GM04504 (cell line): ENCODE measurements at regions not wholly inside any gene's neighbourhood (a gene's known extent, or its start where the extent isn't known, plus 50 kb on each side); places are given as distances from the start of the nearest gene placed in this dataset.

Experiments used
- DNase-seq: peaks from one replicate; pipeline ENCODE4 v3.0.0-alpha.2; 2012; ENCODE audit warnings: low read depth

GRCh38 chr21:41076064-41076463, 91.9 kb upstream of the BACE2 start:
- DNase-seq, result no peak

- DNase-seq, result no peak
These were observed 88.8 kb upstream of the BACE2 start for GRCh38 chr21:41079159-41079558.

GRCh38 chr21:41080485-41081121, 87.4 kb upstream of the BACE2 start:
- DNase-seq, result no peak

GRCh38 chr21:41086569-41086968, 81.4 kb upstream of the BACE2 start:
- no peak for DNase-seq

- DNase-seq, result no peak
These were observed 77.0 kb upstream of the BACE2 start for GRCh38 chr21:41090981-41091380.

- no peak for DNase-seq
These were observed 76.3 kb upstream of the BACE2 start for GRCh38 chr21:41091616-41092015.

GRCh38 chr21:41092312-41092711, 75.6 kb upstream of the BACE2 start:
- DNase-seq, result no peak

- no peak for DNase-seq
These were observed 72.0 kb upstream of the BACE2 start for GRCh38 chr21:41095983-41096382.

- DNase-seq, result no peak
These were observed 69.9 kb upstream of the BACE2 start for GRCh38 chr21:41098076-41098475.

GRCh38 chr21:41098481-41099042, 69.4 kb upstream of the BACE2 start:
- DNase-seq, result no peak

GRCh38 chr21:41100826-41101550, 67.0 kb upstream of the BACE2 start:
- DNase-seq, result no peak

- no peak for DNase-seq
These were observed 65.7 kb upstream of the BACE2 start for GRCh38 chr21:41102281-41102680.

- no peak for DNase-seq
These were observed 60.4 kb upstream of the BACE2 start for GRCh38 chr21:41107602-41108001.

GRCh38 chr21:41108668-41109585, 59.0 kb upstream of the BACE2 start:
- no peak for DNase-seq

- DNase-seq, result no peak
These were observed 57.8 kb upstream of the BACE2 start for GRCh38 chr21:41110161-41110560.

GRCh38 chr21:41110664-41111063, 57.3 kb upstream of the BACE2 start:
- DNase-seq, result no peak

GRCh38 chr21:41111681-41112080, 56.3 kb upstream of the BACE2 start:
- no peak for DNase-seq

- peak; percentile 62 for DNase-seq
These were observed 54.9 kb upstream of the BACE2 start for GRCh38 chr21:41112740-41113692.

- no peak for DNase-seq
These were observed 52.1 kb upstream of the BACE2 start for GRCh38 chr21:41115851-41116250.
